HG03159 (cell line): ENCODE measurements at regions not wholly inside any gene's neighbourhood (a gene's known extent, or its start where the extent isn't known, plus 50 kb on each side); places are given as distances from the start of the nearest gene placed in this dataset.

Source experiments
- ATAC-seq: cut with Tn5 transposase; IDR thresholded peaks from one replicate; pipeline ENCODE4 v1.9.1; 2021; ENCODE audit warnings: mild to moderate bottlenecking, moderate library complexity; ENCODE audit not compliant: unreplicated experiment

DNA sequence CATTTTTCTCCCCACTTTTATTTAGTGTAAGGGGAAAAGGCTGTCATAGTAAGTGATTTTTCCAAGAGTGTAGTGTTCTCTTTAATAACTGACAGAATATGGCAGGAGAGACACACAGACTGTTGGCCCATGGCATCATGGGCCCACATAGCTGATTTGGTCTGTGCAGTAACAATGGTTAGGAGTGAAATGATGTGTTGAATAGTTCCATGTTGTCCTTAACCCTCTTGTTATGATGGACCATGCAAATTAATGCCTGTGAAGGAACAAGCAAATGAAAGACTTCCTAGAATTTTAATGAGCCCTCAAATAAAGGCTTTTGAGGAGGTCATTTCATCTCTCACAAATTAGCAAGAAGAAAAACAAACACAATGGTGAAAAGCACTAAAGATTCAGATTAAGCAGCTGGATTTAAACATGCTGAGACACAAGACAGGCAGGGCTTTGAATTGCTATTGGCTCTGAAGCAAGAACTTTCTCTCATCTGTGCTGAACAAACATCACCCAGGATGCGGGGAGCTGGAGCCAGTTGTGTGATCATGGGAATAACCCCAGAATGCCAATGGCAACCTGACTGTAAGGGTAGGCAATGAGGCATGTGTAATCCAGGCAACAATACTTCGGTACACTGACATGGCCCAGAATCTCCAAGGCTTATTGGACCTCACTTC, 136.7 kb upstream of the VEPH1 start:
- ATAC-seq, result no peak

DNA sequence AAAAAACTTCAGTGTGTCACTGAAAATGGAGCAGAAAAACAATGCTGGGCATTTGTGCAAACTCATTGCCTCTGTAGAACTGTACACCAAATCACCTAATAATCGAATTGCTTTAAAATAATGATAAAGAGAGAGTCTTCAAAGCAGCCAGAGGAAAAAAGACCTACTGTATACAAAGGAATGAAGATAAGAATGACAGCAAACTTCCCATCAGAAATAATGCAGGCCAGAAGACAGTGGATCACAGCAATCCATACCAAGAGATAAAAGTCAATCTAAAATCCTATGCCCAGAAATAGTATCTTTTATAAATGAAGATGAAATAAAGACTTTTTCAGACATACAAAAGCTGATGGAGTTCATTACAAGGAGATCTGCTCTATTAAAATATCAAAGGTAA, 134.7 kb upstream of the VEPH1 start:
- ATAC-seq, result no peak

DNA sequence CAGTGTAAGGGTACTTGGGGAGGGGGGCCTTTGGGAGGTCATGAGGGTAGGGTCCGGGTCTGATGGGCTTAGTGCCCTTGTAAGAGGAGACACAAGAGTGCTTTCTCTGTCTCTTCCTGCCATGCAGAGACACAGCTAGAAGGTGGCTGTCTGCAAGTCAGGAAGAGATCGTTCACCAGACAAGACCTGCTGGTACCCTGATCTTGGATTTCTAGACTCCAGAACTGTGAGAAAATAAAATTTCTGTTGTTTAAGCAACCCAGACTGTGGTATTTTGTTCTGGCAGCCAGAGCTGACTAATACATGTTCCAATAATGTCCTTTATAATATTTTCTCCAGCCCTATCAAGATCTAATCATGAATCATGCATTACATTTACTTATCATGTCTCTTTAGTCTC, 130.0 kb upstream of the VEPH1 start:
- ATAC-seq, result no peak

DNA sequence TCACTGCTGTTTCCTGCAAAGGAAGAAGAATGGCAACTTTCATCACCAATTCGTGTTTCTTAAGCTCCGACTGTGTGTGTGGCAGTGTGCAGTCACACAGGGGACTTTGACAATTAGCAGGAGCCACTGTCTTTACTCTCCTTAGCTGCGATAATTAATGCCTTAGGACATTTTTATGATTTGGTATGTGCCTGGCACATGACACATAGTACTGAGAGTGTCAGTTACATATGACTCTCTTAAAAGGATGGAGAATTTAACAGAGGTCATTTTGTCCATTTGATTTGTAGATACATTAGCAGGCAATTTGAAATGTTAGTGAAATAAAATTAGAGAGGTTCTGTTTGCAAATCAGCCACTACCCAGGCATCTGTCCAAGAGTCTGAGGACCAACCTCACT, 128.9 kb upstream of the VEPH1 start:
- ATAC-seq, result no peak

DNA sequence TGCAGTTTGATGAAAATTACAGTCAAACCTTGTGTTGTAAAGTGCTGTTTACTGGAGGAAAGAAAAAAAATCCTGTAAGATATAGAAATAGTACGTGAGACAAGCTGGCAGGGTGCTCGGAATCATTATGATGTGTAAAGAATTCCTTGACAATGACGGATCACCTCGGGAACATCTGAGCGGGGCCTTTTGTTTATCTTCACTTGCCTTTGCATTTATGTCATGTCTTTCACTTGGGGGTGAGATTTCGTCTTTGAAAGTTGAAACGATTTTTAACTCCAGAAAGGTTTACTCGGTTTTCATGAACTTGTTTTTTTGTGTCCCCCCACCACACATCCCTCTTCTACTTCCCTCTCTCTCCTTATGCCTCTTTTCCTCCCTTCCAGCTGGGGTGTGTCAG, 128.3 kb upstream of the VEPH1 start:
- no peak for ATAC-seq

DNA sequence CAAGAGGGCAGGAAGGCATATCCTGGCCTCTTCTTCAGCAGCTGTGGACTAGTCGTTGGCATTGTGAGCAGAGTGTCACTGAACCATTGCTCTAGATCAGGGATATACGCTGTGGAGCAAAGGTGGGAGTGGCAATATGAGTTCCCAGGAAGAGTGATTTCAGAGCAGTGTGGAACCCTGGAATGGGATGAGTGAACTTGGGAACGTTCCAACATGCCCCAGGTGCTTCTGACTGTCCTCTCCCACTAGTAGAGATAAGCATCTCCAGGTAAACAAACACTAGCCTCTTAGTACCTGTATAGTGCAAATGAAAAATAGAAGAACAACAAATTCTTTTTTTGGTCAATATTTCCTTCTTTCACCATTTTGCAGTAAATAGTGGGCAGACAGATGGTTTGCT, 123.6 kb upstream of the VEPH1 start:
- ATAC-seq, result no peak

DNA sequence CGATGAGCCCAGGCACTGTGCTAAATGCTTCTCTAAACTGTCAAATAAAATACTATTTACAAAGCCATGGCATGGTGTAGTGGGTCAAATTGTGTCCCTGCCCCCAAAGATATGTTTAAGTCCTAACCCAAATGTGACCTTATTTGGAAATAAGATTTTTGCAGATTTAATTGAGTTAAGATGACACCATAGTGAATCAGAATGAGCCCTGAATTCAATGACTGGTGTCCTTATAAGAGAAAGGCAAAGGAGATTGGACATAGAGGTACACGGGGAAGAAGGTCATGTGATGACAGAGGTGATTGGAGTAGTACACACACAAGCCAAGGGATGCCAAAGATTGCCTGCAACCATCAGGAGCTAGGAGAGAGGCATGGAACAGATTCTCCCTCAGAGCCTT, 121.6 kb upstream of the VEPH1 start:
- ATAC-seq, result no peak

DNA sequence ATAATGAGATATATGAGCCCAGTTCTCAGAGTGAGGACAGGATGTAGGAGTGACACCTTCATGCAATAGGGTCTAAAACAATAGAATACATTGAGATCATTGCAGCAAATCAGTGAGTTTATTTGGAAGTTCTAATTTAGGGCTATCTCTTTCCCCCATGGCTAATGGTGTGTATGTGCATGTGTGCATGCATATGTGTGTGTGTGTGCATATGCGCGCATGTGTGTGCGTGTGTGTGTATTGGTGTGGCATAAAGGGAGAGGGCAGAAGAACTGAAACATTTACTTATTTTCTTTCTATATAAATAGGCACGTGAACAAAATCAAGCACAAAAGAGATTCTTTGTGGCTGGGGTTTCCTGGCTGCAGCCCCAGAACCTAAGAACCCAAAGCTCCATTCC, 115.7 kb upstream of the VEPH1 start:
- no peak for ATAC-seq

DNA sequence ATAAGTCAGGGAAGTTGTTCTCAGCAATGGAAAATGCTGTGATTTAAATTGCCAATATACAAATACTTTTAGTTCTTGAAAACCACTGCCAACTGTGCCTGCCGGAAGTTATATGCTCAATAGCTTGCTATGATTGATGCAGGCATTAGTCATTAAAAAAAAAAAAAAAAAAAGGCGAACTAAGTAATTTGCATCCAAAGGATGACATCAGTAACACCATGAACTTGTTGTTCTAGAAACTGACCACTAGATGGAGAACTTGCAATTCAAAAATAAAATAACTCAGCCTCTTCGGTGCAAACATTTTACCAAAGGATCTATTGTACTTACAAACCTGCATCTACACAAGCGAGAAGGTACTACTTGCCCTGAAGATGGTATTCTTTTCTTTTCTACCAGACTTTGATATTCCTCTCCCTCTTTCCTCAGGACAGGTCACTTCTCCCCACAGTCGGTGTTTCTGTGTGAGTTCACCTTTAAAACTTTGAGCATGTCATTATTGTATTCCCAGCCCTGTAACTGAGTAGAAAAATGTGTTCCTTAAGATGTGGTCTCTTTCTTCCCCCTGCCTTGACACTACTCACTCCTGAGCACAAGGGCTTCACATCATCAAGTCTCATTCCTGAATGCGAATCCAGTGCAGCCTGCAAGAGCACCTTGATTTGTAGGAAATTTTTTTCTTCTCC, 115.0 kb upstream of the VEPH1 start:
- peak; percentile 80 for ATAC-seq

DNA sequence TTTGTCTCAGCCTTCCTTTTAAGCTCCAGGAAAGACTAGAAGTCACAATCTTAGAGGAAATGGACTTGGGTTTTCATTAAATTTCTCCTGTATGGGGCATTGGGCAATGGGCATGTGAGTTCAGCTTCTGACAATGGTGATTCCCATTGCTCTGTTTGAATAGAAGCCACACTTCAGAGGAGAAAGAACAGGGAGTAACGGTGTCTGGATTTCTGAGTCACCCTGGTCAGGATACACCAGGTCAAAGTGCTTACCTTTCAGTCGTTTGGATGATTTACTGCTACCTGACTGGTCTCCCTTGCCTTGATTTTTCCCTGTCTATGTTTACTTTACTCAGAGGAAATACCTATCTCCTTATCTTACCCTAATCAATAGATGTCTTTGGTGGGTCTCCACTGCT, 111.7 kb upstream of the VEPH1 start:
- ATAC-seq, result no peak

DNA sequence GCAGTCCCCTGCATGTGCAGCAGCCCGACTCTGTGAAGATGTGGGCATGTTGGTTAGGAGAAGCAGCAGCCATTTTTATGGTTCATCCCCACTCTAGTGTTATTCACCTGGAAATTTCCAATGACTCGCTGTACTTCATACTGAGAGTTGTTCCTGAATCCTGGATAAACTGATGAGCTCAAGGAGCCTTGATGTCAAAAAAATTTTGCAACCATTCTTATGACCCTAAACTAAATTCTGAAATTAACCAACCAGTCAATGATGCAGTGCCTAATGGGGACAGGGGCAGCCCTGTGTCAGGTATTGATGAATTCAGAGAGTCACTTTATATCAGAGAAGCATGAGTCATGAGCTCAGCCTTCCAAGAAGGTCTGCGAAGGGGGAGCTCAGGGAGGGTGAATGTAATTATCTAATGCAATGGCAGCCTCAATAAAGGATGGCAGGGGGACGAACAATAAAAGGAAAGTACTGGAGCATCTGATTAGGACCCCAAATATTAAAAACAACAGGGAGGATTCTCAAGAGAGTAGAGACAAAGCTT, 108.4 kb upstream of the VEPH1 start:
- ATAC-seq, result no peak

DNA sequence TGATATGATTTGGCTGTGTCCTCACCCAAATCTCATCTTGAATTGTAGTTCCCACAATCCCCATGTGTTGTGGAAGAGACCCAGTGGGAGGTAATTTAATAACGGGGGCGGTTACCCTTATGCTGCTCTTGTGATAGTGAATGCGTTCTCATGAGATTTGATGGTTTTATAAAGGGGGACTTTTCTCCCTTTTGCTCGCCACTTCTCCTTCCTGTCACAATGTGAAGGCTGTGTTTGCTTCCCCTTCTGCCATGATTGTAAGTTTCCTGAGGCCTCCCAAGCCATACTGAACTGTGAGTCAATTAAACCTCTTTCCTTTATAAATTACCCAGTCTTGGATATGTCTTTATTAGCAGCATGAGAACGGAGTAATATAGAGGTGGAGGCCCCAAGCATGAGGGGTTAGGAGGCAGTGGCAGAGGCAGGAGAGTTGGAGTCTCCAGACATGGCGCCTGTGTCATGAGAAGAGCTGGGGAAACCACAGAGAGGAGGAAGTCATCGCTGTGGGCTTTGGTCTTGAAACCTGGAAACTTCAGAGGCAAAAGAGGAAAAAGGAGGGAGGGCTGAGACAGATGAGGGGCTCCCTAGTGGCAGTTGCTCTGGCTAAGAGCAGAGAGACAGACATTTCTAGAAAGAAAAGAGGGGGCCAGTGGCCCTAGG, 107.8 kb upstream of the VEPH1 start:
- no peak for ATAC-seq

DNA sequence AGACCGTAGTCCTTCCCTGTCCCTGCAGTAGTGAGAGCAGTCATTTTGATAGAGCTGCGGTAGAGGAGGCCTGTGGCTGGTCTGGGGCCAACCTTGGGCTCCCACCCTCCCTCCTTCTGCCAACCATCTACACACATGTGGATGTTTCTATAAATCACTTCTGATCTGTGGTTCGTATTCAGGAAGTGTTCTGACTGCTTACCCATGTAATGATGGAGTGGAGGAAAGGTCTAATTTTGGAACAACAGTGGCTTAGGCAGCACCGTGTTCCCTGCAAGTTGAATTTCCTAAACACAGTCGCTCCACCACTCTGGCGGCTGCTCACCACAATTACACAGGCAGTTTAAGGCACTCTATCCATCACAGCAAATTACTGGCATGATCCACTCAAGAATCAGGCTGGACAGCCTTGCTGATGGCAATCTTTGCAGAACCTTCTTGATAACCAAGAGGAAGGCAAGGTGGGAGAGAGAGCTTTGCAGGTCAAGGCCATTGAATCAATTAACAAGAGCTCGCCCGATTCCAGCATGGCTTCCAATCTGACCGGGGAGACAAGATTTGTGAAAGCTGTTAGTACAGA, 104.7 kb upstream of the VEPH1 start:
- no peak for ATAC-seq

DNA sequence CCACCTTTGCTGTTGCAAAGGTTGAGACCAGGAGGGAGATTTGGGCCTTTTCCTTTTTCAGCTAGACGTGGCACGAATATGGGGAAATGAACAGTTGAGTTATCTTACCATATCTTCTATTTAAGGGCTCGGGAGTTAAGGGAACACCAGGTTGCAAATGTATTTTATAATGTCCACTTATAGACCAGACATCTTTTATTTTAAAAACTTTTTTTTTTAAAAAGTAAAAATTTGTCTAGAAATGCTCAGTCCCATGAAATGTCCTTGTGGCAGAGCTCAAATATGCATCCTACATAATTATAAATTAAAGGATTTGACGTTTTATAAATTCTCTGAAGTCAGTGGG, 103.6 kb upstream of the VEPH1 start:
- no peak for ATAC-seq

DNA sequence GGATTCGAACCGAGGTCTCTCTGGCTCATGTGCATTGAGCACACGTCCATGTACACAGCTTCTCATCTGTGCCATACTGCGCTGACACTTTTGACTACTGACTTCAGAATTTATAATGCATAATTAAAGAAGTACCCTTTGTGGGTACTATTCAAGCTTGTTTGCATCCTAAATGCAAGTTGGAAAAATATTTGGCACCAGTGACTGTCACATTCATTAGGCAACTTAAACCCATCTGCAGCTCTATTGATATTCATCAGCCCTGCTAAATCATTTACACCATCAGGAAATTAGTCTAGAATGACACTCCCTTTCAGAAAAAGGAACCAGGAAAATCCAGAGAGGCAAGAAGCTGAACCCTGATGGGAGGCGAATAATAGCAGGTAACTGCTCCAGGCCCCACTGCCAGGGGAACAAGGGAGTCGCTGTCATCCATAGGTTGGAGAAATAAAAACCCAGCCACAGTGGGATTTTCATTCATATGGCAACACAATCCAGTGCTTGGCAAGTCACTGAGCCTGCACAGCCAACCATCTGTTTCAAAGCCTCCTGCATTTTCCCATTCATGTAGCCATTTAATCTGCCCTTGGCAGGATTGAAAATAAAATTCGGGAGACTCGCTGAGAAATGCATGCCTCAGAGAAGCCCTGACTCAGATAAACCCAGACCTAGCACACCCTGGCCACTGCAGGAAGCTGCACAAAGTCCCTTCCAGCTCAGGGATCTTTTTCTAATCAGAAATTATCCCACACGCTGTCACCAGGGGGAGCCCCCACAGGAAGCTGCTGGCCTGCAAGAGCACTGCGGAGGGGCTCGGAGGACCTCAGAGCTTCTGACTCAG, 103.0 kb upstream of the VEPH1 start:
- peak; percentile 97 for ATAC-seq

DNA sequence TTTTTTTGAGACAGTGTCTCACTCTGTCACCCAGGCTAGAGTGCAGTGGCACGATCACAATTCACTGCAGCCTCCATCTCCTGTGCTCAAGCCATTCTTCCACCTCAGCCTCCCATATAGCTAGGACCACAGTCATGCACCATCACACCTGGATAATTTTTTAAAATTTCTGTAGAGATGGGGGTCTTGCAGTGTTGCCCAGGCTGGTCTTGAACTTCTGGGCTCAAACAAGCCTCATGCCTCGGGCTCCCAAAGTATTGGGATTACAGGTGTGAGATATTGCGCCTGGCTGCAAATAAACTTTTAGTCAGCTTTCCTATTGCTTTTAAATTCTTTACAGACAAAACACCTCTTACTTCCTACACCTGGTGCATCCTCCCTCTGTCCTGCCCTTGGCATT, 102.1 kb upstream of the VEPH1 start:
- no peak for ATAC-seq

DNA sequence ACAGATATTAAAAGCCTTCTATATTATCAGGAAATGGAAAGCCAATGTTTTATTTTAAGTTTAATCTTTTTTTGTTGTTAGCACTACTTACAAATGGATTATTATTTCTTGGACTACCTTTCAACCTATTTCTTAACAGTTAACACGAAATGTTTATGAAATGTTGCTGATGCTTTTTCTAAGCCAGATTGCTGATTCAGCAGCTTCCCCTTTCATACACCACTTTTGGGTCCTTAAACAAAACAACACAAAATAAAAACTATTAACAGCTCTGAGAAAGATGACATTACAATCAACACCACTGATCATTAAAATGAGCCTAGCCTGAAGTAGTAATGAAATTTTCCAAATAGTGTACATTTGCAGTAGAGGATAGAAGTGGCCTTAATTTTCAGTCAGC, 99.2 kb upstream of the VEPH1 start:
- ATAC-seq, result no peak

DNA sequence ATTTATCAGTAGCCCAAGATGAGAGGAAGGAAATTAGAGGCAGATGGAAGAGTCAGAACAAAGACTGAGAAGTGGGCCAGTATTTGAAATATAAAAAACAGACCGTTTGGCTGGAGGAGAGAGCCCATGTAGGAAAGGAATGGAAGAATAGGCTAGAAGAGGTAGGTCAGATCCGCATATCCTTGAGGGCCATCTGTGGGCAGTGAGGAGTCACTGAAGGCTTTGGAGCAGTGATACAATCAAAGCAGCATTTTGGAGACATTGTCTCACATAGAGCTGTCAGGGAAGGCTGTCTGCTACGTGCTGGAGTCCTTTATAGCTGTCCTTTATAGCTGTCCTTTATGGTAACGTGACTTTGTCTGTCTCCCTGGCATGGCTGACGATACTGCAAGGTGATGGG, 92.0 kb upstream of the VEPH1 start:
- ATAC-seq, result no peak

DNA sequence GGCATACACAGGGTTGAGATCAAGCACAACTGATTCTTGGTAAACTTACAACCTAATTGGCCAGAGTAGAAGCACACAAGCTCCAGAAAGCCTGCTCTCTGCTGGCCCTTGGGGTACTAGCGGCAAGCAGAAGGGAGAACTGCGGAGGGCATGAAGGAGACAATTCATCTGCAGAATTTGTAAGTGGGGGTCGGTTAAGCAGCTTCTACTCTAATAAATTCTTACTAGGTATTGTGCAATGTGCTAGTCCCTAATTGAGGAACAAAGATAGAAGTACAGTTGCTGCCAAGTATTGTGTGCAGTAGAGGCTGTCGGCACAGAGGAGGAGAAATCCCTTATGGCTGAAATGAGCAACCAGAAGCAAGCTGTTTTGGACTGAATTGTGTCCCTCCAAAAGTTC, 91.2 kb upstream of the VEPH1 start:
- ATAC-seq, result no peak

DNA sequence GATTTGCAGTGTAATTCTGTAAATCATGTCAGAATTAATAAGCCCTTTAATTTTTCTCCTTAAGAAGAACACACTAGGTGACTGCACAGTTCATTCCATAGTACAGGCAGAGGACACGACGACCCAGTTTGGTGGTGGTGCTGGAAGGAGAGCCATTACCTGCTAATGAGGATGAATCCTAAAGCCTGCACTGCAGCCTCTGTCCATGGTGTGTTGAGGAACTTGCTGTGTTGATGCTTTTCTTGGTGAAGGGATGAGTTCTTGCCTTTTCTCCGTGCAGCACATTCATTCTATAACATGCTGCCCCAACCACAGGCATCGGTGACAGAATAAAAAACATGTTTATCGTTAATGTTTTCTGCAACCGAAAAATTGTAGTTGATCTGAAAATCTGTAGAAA, 89.6 kb upstream of the VEPH1 start:
- no peak for ATAC-seq

DNA sequence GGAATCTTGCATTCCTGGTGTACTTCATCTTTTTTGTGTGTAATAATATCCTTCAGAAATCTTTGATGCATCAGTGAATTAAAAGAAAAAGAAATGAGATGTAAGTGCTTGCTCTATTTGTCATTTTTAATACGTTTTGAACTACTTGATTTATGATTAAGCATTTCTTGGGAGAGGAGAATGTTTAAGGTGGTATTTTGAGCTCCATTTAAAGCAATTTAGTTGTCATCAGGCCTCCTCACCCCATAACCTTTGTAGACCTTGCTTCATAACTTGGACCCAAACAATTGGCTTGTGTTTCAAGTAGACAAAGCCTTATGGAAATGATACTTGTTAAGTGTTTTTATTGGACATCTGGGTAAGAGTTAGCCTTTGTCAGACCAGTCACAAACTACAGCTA, 87.1 kb upstream of the VEPH1 start:
- ATAC-seq, result no peak
